Upper lobe of right lung (tissue), 1 donor: ENCODE measurements at regions not wholly inside any gene's neighbourhood (a gene's known extent, or its start where the extent isn't known, plus 50 kb on each side); places are given as distances from the start of the nearest gene placed in this dataset.

ENCODE experiments used
- ATAC-seq: fragments of 200-7000 bp; cut with Tn5 transposase; one replicate; pipeline ENCODE4 v1.9.1; 2020; ENCODE audit warnings: mild to moderate bottlenecking, moderate library complexity
- DNase-seq: peaks from one replicate; pipeline ENCODE4 v3.0.0-alpha.2; 2020
- H3K27ac ChIP-seq: fragments of 200-600 bp; one replicate; pipeline ENCODE4 v1.8.0; 2022
- H3K27me3 ChIP-seq: fragments of 200-600 bp; one replicate; pipeline ENCODE4 v1.8.0; 2022; ENCODE audit warnings: mild to moderate bottlenecking
- H3K36me3 ChIP-seq: fragments of 200-600 bp; one replicate; pipeline ENCODE4 v1.8.0; 2022
- H3K4me1 ChIP-seq: fragments of 200-600 bp; one replicate; pipeline ENCODE4 v1.8.0; 2022
- H3K4me3 ChIP-seq: fragments of 200-600 bp; one replicate; pipeline ENCODE4 v1.8.0; 2022; ENCODE audit warnings: mild to moderate bottlenecking
- H3K9me3 ChIP-seq: fragments of 200-600 bp; one replicate; pipeline ENCODE4 v1.8.0; 2022
- CTCF ChIP-seq: fragments of 200-600 bp; IDR thresholded peaks from one replicate; pipeline ENCODE4 v1.8.0; 2022; ENCODE audit warnings: antibody characterized with exemption
- intact Hi-C: fragments of 100-400 bp; cut with DNase I; formaldehyde crosslinking; loops from one replicate; pipeline ENCODE4 v1.11.0; 2022
- donor health status: DM: no; HTN: yes; CAD: no; lungs with severe emphysema.

GRCh38 chr9:75616052-75616451, 274.4 kb upstream of the PCSK5 start:
- no peaks in the 10 kb centered on the region for H3K27me3 ChIP-seq

GRCh38 chr9:75616841-75617566, 273.5 kb upstream of the PCSK5 start:
- Histone ChIP-seq H3K4me1 (no peaks in the 10 kb centered on the region), H3K36me3 (no peaks in the 10 kb centered on the region), H3K27me3 (no peaks in the 10 kb centered on the region), H3K4me3 (no peak overlapping the region), H3K9me3 (no peaks in the 10 kb centered on the region), H3K27ac (no peak overlapping the region)
- ATAC-seq (no peak), DNase-seq (no peak)
- intact Hi-C loops, result no loop called here
- TF ChIP-seq CTCF, result no peak

More at GRCh38 chr9:75616052-75616451, 274.4 kb upstream of the PCSK5 start:
- Histone ChIP-seq H3K36me3 (no peaks in the 10 kb centered on the region), H3K9me3 (no peaks in the 10 kb centered on the region), H3K27ac (no peak overlapping the region), H3K4me1 (no peaks in the 10 kb centered on the region), H3K4me3 (no peak overlapping the region)
- TF ChIP-seq CTCF, result no peak
- intact Hi-C loops, result no loop called here
- ATAC-seq, result no peak
- DNase-seq, result no peak

GRCh38 chr9:75623462-75623861, 267.0 kb upstream of the PCSK5 start:
- no peaks in the 10 kb centered on the region for H3K27me3 ChIP-seq
- ATAC-seq, result no peak
- TF ChIP-seq CTCF, result no peak
- DNase-seq, result no peak
- H3K27ac ChIP-seq, result no peak overlapping the region
- H3K9me3 ChIP-seq, result no peaks in the 10 kb centered on the region
- no peaks in the 10 kb centered on the region for H3K4me1 ChIP-seq
- intact Hi-C loops, result no loop called here
- no peaks in the 10 kb centered on the region for H3K36me3 ChIP-seq
- H3K4me3 ChIP-seq, result no peak overlapping the region

- Histone ChIP-seq H3K4me1 (no peaks in the 10 kb centered on the region), H3K27ac (no peak overlapping the region), H3K36me3 (no peaks in the 10 kb centered on the region), H3K4me3 (no peak overlapping the region), H3K27me3 (no peaks in the 10 kb centered on the region), H3K9me3 (no peaks in the 10 kb centered on the region)
- ATAC-seq (no peak), DNase-seq (no peak)
- TF ChIP-seq CTCF, result no peak
- intact Hi-C loops, result no loop called here
Observed at GRCh38 chr9:75624998-75625397, 265.5 kb upstream of the PCSK5 start.

- H3K9me3 ChIP-seq, result no peaks in the 10 kb centered on the region
- ATAC-seq (peak; percentile 51), DNase-seq (no peak)
- H3K4me1 ChIP-seq, result no peaks in the 10 kb centered on the region
- no peak overlapping the region for H3K27ac ChIP-seq
- intact Hi-C loops, result no loop called here
- no peak overlapping the region for H3K4me3 ChIP-seq
- no peak for TF ChIP-seq CTCF
- H3K36me3 ChIP-seq, result no peaks in the 10 kb centered on the region
- no peaks in the 10 kb centered on the region for H3K27me3 ChIP-seq
Observed at GRCh38 chr9:75626860-75627259, 263.6 kb upstream of the PCSK5 start.

GRCh38 chr9:75628952-75629351, 261.5 kb upstream of the PCSK5 start:
- H3K36me3 ChIP-seq, result no peaks in the 10 kb centered on the region
- no peak overlapping the region for H3K4me3 ChIP-seq
- H3K9me3 ChIP-seq, result no peaks in the 10 kb centered on the region
- no peak for ATAC-seq
- no peak for TF ChIP-seq CTCF
- no peaks in the 10 kb centered on the region for H3K27me3 ChIP-seq
- no peaks in the 10 kb centered on the region for H3K4me1 ChIP-seq
- H3K27ac ChIP-seq, result no peak overlapping the region
- intact Hi-C loops, result no loop called here
- DNase-seq, result no peak
